Anterior cingulate cortex (tissue), 58 donors: ENCODE measurements at regions not wholly inside any gene's neighbourhood (a gene's known extent, or its start where the extent isn't known, plus 50 kb on each side); places are given as distances from the start of the nearest gene placed in this dataset.
"Not testable (repeated sequence)": the region's sequence is repeated elsewhere in the genome, so short reads cannot be mapped to it uniquely, and the experiment has no call there.

Experiments used
- DNase-seq, 58 donors: peaks; one replicate each; lab custom pipeline; 2025; lab: John Stamatoyannopoulos, UW

GRCh38 chr6:169379495-169380070 is 125.9 kb upstream of the THBS2 start:
- DNase-seq, result no peak

DNA sequence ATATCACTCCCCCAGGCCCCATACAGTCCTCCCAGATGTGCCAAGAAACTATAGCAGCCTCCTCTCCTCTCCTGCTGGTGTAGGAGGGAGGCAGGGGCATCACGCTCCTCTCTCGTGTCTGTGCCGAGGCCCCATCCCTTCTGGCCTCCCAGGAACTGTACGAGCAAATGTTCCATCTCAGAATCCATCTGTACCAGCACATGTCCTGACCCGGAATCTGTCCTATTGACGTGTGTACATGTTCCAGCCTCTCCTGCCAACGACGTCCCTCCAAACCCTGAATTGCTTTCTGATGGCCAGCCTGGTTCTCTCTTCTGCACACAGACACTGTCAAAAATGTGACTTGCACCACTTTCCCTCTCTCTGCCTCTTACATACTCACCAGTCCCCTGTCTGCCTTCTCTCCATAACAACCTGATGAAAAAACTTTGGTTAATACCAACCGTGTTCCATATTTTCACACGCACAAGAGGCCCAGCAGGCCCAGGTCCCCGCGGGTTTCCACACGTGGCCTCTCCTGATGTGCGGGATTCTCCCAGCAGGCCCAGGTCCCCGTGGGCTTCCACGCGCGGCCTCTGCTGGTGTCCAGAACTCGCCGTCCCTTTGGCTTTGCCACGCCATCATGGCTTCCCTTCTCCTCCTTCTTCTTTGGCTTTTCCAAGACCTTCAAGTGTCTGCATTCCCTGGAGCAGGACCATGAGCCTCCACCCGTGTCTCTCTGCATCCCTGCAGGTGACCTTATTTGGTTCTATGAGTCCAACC is 125.2 kb upstream of the THBS2 start:
- DNase-seq, result no peak

- no peak for DNase-seq
Measured at GRCh38 chr6:169376458-169376857, 122.8 kb upstream of the THBS2 start.

DNA sequence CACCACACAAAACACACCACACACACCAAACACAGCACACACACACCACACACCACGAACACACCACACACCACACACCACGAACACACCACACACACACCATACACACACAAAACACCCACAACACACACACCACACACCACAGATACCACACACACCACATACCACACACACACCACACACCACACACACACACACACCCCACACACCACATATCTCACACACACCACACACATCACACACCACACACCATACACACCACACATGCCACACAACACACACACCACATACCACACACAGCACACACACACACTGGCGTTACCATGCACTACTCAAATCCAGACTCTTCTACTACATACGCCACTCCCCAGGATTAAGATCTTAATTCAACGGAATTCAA is 118.9 kb upstream of the THBS2 start:
- DNase-seq, result no peak

DNA sequence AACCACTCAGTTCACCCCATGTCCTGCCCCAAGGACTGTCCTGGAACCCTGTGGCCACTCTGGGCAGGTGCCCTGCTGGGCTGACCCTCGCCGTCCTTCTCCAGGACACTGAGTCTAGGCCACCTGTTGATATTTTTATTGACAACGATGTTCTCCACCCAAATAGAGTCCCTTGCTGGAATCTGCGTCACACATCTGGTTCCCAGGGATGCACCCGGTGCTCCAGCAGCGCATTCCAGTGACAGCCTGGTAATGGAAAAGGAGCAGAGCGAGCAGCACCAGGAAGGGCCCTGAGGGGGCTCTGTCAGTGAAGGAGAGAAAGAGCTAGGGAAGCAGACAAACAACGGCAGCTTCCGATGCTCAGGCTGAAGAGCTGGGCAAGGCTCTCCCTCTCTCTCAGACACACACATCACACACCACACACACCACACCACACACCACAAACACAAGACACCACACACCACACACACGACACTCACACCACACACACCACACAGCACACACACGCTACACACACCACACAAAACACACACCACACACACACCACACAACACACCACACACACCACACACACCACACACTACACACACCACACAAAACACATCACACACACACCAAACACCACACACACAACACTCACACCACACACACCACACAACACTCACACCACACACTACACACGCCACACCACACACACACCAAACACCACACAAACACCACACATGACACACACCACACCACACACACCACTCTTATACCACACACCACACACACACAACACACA is 117.9 kb upstream of the THBS2 start:
- no peak for DNase-seq

DNA sequence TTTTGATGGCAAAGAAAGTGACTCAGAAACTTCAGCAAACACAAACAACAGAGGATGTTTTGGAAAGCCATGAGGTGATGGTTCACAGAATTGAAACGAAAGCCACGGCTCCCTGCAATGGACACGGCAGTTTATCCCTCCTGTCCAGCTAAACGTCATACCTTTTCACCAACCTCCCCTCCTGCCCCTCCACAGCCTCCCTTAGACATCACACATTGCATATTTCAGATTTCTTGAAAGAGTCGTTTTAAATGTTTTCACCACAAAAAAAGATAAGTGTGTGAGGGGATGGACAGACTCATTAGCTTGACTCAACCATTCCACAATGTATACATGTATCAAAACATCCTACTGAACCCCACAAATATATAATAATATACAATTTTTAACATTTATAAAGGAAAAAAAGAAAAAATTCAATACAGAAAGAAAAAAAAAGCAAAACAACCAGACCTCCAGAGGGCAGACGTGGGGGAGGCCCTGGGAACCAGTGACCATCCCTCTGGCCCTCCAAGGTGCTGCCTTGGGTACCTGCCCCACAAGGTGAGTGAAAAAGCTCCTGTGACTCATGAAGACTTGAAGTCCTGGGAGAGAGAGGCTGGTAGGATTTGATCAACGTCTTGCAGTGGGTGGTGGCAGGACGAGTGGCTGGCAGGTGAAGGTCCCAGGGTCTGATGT is 117.2 kb upstream of the THBS2 start:
- DNase-seq, result no peak

GRCh38 chr6:169370054-169370453 is 116.4 kb upstream of the THBS2 start:
- DNase-seq, result no peak

- no peak for DNase-seq
Measured at GRCh38 chr6:169368200-169368599, 114.6 kb upstream of the THBS2 start.

DNA sequence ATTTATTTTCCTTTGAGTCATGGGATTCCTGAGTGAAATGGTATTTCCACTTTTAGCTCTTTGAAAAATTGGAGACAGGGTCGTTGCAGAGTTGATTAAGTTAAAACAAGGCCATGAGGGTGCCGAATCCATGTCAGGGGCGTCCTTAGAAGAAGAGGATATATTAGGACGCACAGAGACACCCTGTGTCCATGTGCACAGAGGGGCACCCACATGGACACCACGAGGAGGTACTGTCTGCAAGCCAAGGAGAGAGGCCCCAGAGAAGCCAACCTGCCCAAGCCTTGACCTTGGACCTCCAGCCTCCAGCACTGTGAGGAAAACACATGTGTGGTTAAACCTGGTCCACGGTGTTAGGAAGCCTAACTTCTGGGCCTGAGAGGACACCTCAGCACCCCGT is 113.9 kb upstream of the THBS2 start:
- DNase-seq, result no peak

GRCh38 chr6:169366258-169366901 is 112.7 kb upstream of the THBS2 start:
- no peak for DNase-seq

DNA sequence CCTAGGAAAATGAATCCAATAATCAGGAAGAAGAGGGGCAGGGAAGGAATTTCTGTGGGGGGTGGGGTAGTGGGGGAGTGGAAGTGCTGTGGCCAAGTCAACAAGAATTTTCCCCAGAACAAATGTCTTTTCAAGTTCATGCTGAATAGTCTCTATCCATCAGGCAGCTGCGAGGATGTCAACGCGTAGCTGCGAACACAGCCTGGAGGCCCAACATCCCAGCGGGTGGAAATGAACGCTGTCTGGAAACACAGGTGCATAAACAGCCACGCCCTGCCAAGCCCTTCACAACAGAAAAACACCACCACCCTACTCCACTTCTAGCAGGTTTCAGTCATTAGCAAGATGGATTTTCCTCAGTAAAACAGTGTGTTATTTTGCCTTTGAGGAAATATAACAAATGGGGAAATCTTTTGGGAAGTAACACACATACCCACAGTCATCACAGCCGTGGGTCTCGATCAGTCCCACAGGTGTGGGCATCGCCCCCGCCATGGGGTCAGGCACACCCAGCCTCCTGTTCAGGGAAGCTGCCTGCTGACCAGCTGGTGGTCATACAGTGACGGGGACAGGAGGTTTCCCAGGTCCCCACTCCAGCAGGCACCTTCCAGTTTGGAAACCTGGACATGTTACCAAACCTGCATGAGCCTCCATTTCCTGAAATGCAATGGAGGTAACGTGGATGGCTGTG is 112.1 kb upstream of the THBS2 start:
- DNase-seq, result no peak

DNA sequence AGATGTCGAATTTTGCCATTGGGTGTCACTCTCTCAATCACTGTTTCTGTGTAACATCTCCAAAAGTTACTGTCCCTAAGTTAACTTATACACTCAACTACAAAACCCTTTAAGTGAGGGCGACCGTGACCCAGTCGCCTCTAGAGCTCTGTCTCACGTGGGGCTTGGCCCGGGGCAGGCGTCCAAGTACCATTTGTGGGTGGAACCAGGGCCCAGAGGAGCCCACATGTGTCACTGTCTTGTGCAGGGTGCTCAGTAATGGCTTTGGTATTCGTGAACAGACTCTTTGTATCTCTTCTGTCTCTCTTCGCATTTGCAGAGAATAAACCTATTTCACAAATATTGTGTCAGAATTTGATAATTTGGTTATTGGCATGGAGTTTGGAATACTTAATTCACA is 109.9 kb upstream of the THBS2 start:
- no peak for DNase-seq

DNA sequence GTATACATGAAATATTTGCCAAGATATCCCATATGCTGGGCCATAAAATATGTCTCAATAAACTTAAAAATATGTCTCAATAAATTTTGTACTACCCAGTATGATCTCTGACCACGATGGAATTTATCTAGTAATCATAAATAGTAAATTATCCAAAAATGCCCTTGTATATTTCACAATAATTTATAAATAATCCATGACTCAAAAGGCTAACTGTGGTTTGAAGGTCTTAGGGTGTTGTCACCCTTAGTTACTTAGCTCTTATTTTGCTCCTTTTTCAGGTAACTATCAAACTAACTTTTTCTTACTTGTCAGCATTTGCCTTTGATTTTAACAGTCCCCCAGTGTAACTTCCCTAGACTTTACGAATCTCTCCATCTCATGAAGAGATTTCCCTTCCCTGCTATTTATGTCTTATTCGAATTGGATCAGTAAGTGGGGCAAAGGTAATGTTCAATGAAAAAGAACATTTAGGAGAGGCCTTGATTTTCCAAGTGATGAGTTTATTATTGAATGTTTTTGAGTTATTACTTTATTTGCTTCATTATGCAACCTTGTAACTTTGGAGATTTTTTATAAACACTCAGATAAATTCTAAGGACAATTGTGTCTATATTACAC is 109.0 kb upstream of the THBS2 start:
- no peak for DNase-seq

DNA sequence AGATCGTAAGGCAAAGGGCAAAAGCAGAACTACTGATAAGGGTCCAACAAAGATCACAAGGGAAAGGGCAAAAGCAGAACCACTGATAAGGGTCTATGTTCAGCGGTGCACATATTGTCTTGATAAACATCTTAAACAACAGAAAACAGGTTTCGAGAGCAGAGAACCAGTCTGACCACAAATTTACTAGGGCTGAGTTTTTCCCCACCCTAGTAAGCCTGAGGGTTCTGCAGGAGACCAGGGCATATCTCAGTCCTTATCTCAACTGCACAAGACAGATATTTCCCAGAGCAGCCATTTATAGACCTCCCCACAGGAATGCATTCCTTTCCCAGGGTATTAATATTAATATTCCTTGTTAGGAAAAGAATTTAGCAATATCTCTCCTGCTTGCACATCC is 101.4 kb upstream of the THBS2 start:
- not testable (repeated sequence) for DNase-seq

- no peak for DNase-seq
Measured at GRCh38 chr6:169345146-169345545, 91.5 kb upstream of the THBS2 start.

DNA sequence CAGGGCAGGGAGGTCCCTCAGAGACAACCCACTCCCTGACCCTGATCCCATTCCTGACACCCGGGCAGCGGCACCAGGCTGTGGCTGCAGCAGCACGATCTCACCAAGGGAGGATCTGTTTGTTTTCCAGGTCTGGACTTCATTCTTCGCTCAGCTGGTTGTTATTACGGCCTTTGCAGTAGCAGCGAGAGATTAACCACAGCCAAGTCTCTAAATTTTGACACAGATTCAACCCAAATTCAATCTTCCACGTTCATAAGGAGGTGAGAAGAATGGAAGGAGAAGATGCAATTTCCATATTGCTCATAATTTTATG is 91.1 kb upstream of the THBS2 start:
- no peak for DNase-seq

DNA sequence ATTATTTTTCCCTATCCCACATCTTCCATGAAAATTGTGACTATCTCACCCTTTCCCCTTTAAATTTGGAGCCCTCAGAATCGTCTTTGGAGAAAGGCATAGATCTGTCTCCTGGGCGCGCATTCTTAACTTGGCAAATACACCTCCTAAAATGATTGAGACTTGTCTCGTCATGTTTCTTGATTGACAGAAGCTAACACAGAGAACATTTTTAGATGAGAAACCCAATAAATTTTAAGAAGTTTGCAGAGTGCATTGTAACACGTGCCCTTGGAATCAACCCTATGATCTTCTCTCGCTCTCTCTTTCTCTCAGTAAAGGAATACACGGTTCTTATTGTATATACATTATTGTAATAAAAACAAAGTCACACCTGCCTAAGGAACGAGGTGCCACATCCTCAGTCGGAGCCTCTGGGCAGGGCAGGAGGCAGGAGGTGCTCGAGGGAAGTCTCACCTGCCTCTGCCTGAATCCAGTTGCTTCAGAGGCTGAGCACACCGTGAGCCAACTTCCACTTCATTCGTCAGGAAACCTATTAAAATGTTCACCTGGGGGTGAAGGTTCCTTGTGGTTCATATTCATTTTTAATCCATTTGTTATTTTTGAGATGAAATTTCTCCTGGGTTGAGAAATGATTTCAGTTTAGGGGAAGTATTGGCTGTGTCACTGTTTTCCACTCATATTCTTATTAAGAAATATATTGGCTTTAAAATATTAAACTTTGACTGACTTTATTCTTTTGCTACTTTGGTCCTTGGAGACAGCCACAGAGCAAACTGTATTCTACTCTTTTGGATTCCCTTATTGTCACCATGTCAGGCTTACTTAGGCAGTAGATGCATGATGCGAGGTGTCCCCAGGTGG is 90.5 kb upstream of the THBS2 start:
- DNase-seq, result no peak

- DNase-seq, result peak in 1 of 58 donors; percentile 9
Measured at GRCh38 chr6:169342710-169343109, 89.1 kb upstream of the THBS2 start.

DNA sequence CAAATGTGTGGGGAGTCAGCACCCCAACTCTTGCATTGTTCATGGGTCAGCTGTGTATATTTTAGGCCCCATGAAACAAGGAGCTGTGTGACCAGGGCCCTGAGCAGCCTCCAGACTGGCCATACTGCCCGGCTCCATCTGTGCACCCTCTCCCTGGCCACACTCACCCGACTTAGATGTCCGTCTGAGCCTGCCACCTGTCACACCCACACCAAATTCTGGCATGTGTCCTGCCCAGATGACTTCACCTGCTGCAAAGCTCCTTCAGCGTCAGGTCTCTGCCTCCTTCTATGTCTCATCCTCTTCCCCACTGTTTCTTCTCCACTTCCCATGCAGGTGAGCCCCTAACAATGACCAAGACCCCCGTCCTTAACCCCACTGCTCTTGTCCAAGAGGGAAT is 88.1 kb upstream of the THBS2 start:
- DNase-seq, result no peak
